SK-N-SH (cell line): ENCODE measurements at regions not wholly inside any gene's neighbourhood (a gene's known extent, or its start where the extent isn't known, plus 50 kb on each side); places are given as distances from the start of the nearest gene placed in this dataset.

Source experiments
- CTCF ChIA-PET: fragments of 300-600, 350-600 bp; formaldehyde crosslinking; extraction: SDS; loops from one replicate; lab custom pipeline; 2021; lab: Yijun Ruan, JAX
- POLR2A ChIA-PET: fragments of 350-600 bp; sonication (Branson Sonifier 250); formaldehyde crosslinking; extraction: SDS; loops from one replicate; lab custom pipeline; 2020; ENCODE audit warnings: antibody characterized with exemption, inconsistent platforms; lab: Yijun Ruan, JAX
- DNase-seq: peaks from one replicate; pipeline ENCODE4 v3.0.0; 2012
- H2AFZ ChIP-seq: fragments of 200-600 bp; sonication (generic); 2 replicates; pipeline ENCODE4 v1.8.1; 2016; ENCODE audit warnings: antibody characterized with exemption, mild to moderate bottlenecking, low read depth
- H3F3A ChIP-seq: fragments of 200-600 bp; sonication (generic); replicated peaks from 2 replicates; pipeline ENCODE3; 2016; ENCODE audit warnings: antibody characterized with exemption, mild to moderate bottlenecking; ENCODE audit not compliant: insufficient read depth
- H3K27ac ChIP-seq, 2 experiments: fragments of 200-500 bp in 1 of 2; fragments of 200-600 bp in 1 of 2; sonication (Bioruptor generic) in 1 of 2; sonication (generic), shearing (Covaris generic) in 1 of 2; 2 replicates each; pipeline versions ENCODE4 v1.5.1 to v1.6.1; 2014 to 2016; ENCODE audit warnings: low read depth in 2 of 2, inconsistent platforms in 1 of 2, low read length in 1 of 2, mild to moderate bottlenecking in 1 of 2, mixed read lengths in 1 of 2
- H3K27me3 ChIP-seq: fragments of 200-600 bp; sonication (generic), shearing (Covaris generic); 2 replicates; pipeline ENCODE4 v1.6.1; 2016; ENCODE audit warnings: mixed run types; ENCODE audit not compliant: insufficient read depth
- H3K36me3 ChIP-seq, 2 experiments: fragments of 200-500 bp in 1 of 2; fragments of 200-600 bp in 1 of 2; sonication (Bioruptor generic) in 1 of 2; sonication (generic) in 1 of 2; replicated peaks in 1 of 2; 2 replicates each; pipeline versions ENCODE3 to v1.5.1; 2014 to 2016; ENCODE audit warnings: low read length in 1 of 2, mild to moderate bottlenecking in 1 of 2; ENCODE audit not compliant: insufficient read depth in 2 of 2, control insufficient read depth in 1 of 2
- H3K4me1 ChIP-seq, 2 experiments: fragments of 200-500 bp in 1 of 2; fragments of 200-600 bp in 1 of 2; sonication (Bioruptor generic) in 1 of 2; sonication (generic), shearing (Covaris generic) in 1 of 2; 2 replicates each; pipeline versions ENCODE4 v1.5.1 to v1.6.1; 2014 to 2016; ENCODE audit warnings: low read depth in 1 of 2, low read length in 1 of 2, mixed run types in 1 of 2; ENCODE audit not compliant: insufficient read depth in 2 of 2, control insufficient read depth in 1 of 2
- H3K4me2 ChIP-seq: fragments of 200-600 bp; sonication (generic), shearing (Covaris generic); 2 replicates; pipeline ENCODE4 v1.6.1; 2017; ENCODE audit warnings: mixed run types
- H3K4me3 ChIP-seq, 2 experiments: fragments of 200-500 bp in 1 of 2; fragments of 200-600 bp in 1 of 2; sonication (Bioruptor generic) in 1 of 2; sonication (generic), shearing (Covaris generic) in 1 of 2; 2 replicates each; pipeline versions ENCODE4 v1.5.1 to v1.8.1; 2014 to 2016; ENCODE audit warnings: low read depth in 2 of 2, inconsistent platforms in 1 of 2, low read length in 1 of 2, mild to moderate bottlenecking in 1 of 2, mixed read lengths in 1 of 2, moderate library complexity in 1 of 2
- H3K79me2 ChIP-seq: fragments of 200-600 bp; sonication (generic); 2 replicates; pipeline ENCODE4 v1.8.1; 2017; ENCODE audit warnings: mild to moderate bottlenecking; ENCODE audit not compliant: insufficient read depth
- H3K9ac ChIP-seq: fragments of 200-600 bp; sonication (generic); 2 replicates; pipeline ENCODE4 v1.6.1; 2017; ENCODE audit warnings: mixed run types
- H3K9me2 ChIP-seq: fragments of 200-600 bp; sonication (generic); 2 replicates; pipeline ENCODE4 v1.6.1; 2017; ENCODE audit warnings: mixed run types
- H3K9me3 ChIP-seq: fragments of 200-600 bp; sonication (generic); 2 replicates; pipeline ENCODE4 v1.6.1; 2017; ENCODE audit warnings: mixed run types, mild to moderate bottlenecking, moderate library complexity
- H4K20me1 ChIP-seq: fragments of 200-600 bp; sonication (generic); 2 replicates; pipeline ENCODE4 v1.6.1; 2017; ENCODE audit warnings: mild to moderate bottlenecking, mixed run types; ENCODE audit not compliant: insufficient read depth
- CHD2 ChIP-seq: fragments of 150-350 bp; IDR thresholded peaks from 2 replicates; pipeline ENCODE4 v1.6.1; 2018; ENCODE audit warnings: low read length; ENCODE audit not compliant: partially characterized antibody
- ELF1 ChIP-seq: IDR thresholded peaks from 2 replicates; pipeline ENCODE4 v1.4.0; 2012
- EP300 ChIP-seq, 2 experiments: IDR thresholded peaks; 2 replicates each; pipeline versions ENCODE4 v1.4.0 to v1.6.1; 2012; ENCODE audit warnings: borderline replicate concordance in 1 of 2, low read depth in 1 of 2, low read length in 1 of 2
- FOXM1 ChIP-seq: IDR thresholded peaks from 2 replicates; pipeline ENCODE4 v1.4.0; 2012; ENCODE audit warnings: low read depth, mild to moderate bottlenecking
- GABPA ChIP-seq: IDR thresholded peaks from 2 replicates; pipeline ENCODE4 v1.4.0; 2012; ENCODE audit warnings: low read depth, mild to moderate bottlenecking
- GATA2 ChIP-seq: sonication (generic); formaldehyde crosslinking; IDR thresholded peaks from 2 replicates; pipeline ENCODE4 v1.5.0; 2020; ENCODE audit warnings: mild to moderate bottlenecking, missing genetic modification reagents
- JUND ChIP-seq: IDR thresholded peaks from 2 replicates; pipeline ENCODE4 v1.4.0; 2012
- MEF2A ChIP-seq: IDR thresholded peaks from 2 replicates; pipeline ENCODE4 v1.4.0; 2012; ENCODE audit warnings: low read depth, borderline replicate concordance
- NFIC ChIP-seq: IDR thresholded peaks from 2 replicates; pipeline ENCODE4 v1.4.0; 2012; ENCODE audit warnings: borderline replicate concordance
- POLR2AphosphoS5 ChIP-seq: IDR thresholded peaks from 2 replicates; pipeline ENCODE4 v1.6.1; 2012; ENCODE audit warnings: low read depth, low read length
- RAD21 ChIP-seq: IDR thresholded peaks from 2 replicates; pipeline ENCODE4 v1.6.1; 2012; ENCODE audit warnings: mild to moderate bottlenecking, low read length
- RFX5 ChIP-seq: IDR thresholded peaks from 2 replicates; pipeline ENCODE4 v1.6.1; 2012; ENCODE audit warnings: mild to moderate bottlenecking, improper control_type of control experiment, low read length
- SMC3 ChIP-seq: IDR thresholded peaks from 2 replicates; pipeline ENCODE4 v1.6.1; 2012; ENCODE audit warnings: low read depth, low read length, improper control_type of control experiment
- TCF12 ChIP-seq: IDR thresholded peaks from 2 replicates; pipeline ENCODE4 v1.4.0; 2012
- TEAD4 ChIP-seq: IDR thresholded peaks from 2 replicates; pipeline ENCODE4 v1.4.0; 2012; ENCODE audit warnings: mild to moderate bottlenecking, borderline replicate concordance; ENCODE audit not compliant: insufficient read depth
- WGBS: methylation state at CpG from one replicate; pipeline ENCODE4 v1.1.6; 2017; ENCODE audit warnings: low lambda C conversion rate; 5-methylcytosine and 5-hydroxymethylcytosine counted together
- TF ChIP-seq, protein P1 (sequence below): IDR thresholded peaks from 2 replicates; pipeline ENCODE4; 2012
- TF ChIP-seq, protein P2 (sequence below): IDR thresholded peaks from 2 replicates; pipeline ENCODE4 v1.6.1; 2012; ENCODE audit warnings: mild to moderate bottlenecking, low read depth, low read length, moderate library complexity
- TF ChIP-seq, protein P3 (sequence below): fragments of 150-350 bp; IDR thresholded peaks from 2 replicates; pipeline ENCODE4 v1.6.1; 2016; ENCODE audit warnings: mild to moderate bottlenecking, low read depth, low read length

DNA sequence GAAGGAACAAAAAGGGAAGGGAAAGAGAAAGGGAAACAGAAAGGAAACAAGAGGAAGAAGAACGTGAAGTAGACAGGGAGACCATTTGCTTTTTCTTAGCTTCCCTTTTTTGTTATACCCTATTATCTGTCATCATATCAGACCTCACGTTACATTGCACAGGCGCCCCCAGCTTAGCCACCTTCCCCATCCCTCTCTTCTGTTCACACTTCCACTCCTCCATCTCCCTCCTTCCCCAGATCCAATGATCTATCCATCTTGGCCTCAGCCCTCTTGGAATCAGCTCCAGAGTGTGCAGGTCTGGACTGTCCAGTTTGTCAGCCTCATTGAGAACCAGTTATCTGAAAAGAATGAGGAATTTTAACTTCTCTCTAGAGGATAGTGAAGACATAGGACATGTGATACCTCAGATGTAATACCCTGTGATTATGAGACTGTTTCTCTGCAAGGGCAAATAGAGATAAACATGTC, 101.1 kb upstream of the ERRFI1 start (continued):
- no peak for TF ChIP-seq GATA2 (CRISPR knock-in tag)
- no peak for TF ChIP-seq FOXM1
- TF ChIP-seq, protein P1, sequence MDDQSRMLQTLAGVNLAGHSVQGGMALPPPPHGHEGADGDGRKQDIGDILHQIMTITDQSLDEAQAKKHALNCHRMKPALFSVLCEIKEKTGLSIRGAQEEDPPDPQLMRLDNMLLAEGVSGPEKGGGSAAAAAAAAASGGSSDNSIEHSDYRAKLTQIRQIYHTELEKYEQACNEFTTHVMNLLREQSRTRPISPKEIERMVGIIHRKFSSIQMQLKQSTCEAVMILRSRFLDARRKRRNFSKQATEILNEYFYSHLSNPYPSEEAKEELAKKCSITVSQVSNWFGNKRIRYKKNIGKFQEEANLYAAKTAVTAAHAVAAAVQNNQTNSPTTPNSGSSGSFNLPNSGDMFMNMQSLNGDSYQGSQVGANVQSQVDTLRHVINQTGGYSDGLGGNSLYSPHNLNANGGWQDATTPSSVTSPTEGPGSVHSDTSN: no peak
- TF ChIP-seq, all 33 proteins: peak for 0

DNA sequence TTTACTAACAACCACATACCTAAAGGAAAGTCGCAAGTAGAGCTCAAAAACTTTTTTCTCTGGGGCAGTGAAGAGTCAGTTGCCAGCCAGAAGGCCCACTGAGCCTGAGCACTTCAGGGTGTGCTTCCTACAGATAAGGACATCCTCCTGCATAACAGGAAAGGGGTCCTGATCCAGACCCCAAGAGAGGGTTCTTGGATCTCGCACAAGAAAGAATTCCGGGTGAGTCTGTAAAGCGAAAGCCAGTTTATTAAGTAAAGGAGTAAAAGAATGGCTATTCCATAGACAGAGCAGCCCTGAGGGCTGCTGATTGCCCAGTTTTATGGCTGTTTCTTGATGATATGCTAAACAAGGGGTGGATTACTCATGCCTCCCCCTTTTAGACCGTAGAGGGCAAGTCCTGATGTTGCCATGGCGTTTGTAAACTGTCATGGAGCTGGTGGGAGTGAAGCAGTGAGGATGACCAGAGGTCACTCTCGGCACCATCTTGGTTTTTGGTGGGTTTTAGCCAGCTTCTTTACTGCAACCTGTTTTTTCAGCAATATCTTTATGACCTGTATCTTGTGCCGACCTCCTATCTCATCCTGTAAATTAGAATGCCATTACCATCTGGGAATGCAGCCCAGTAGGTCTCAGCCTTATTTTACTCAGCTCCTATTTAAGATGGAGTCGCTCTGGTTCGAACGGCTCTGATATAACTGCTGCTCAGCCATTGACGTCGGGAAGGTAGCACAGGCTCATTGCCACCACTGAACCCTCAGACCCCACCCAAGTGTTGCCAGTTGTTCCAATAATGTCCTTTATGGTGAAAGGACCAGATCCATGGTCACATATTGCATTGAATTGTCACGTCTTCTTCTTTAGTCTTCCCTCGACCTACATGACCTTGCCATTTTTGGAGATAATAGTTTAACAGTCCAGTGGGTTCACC, 96.6 kb upstream of the ERRFI1 start:
- Histone ChIP-seq H4K20me1 (no peaks in the 10 kb centered on the region), H3K36me3 (no peaks in the 10 kb centered on the region), H3K9ac (no peak overlapping the region), H3K4me1 (no peaks in the 10 kb centered on the region), H2AFZ (no peak overlapping the region), H3K4me2 (no peak overlapping the region), H3K9me2 (no peaks in the 10 kb centered on the region), H3K9me3 (no peaks in the 10 kb centered on the region), H3F3A (no peaks in the 10 kb centered on the region), H3K79me2 (no peaks in the 10 kb centered on the region), H3K27ac (no peak overlapping the region), H3K27me3 (no peaks in the 10 kb centered on the region), H3K4me3 (no peak overlapping the region)
- ChIA-PET CTCF (interaction anchor here (0.6 kb wide), 2 partner anchors 49 to 226 kb away, joined by 3 to 4 read pairs; no protein-coding TSS in a partner anchor), POLR2A (interaction anchor here (0.5 kb wide), 1 partner anchor 18 kb away, joined by 3 read pairs; no protein-coding TSS in a partner anchor)
- DNase-seq: no peak
- WGBS: 94% methylated on average over 10 of the region's 15 CpGs
- TF ChIP-seq CHD2 (no peak), JUND (no peak), EP300 (IDR thresholded peaks at IDR 0.05; ENCODE audit: borderline replicate concordance in 1 of 2, low read depth in 1 of 2, low read length in 1 of 2) (no peak), GATA2 (CRISPR knock-in tag) (no peak), FOXM1 (no peak), GABPA (no peak), TCF12 (no peak), SMC3 (no peak), RAD21 (no peak), NFIC (no peak), RFX5 (no peak), TEAD4 (no peak)

DNA sequence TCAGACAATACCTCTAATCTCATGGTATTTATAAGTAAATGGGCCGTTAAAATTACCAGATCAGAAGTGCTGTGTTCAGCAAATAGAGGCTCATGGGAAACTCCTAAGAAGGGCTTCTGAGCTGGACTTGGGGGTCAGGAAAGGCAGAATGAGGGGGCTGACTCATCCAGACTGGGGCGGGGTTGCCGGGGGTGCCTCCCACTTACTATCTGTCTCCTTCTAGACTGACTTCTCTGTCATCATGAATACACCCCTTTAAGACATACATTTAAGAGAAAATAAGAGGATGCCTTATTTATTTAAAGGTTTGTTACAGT, 96.0 kb upstream of the ERRFI1 start:
- Histone ChIP-seq H3K9me2 (no peaks in the 10 kb centered on the region), H3K4me1 (no peaks in the 10 kb centered on the region), H3F3A (no peaks in the 10 kb centered on the region), H3K79me2 (no peaks in the 10 kb centered on the region), H3K4me3 (no peak overlapping the region), H4K20me1 (no peaks in the 10 kb centered on the region), H2AFZ (no peak overlapping the region), H3K36me3 (no peaks in the 10 kb centered on the region), H3K27me3 (no peaks in the 10 kb centered on the region), H3K9me3 (no peaks in the 10 kb centered on the region), H3K27ac (no peak overlapping the region), H3K4me2 (no peak overlapping the region), H3K9ac (no peak overlapping the region)
- 93% methylated on average over 3 of the region's 3 CpGs for WGBS
- POLR2A ChIA-PET: interaction anchor here (0.5 kb wide), 1 partner anchor 18 kb away, joined by 3 read pairs; no protein-coding TSS in a partner anchor
- no peak for DNase-seq
- CTCF ChIA-PET: interaction anchor here (0.6 kb wide), 2 partner anchors 50 to 227 kb away, joined by 3 to 4 read pairs; no protein-coding TSS in a partner anchor
- TF ChIP-seq, protein P2, sequence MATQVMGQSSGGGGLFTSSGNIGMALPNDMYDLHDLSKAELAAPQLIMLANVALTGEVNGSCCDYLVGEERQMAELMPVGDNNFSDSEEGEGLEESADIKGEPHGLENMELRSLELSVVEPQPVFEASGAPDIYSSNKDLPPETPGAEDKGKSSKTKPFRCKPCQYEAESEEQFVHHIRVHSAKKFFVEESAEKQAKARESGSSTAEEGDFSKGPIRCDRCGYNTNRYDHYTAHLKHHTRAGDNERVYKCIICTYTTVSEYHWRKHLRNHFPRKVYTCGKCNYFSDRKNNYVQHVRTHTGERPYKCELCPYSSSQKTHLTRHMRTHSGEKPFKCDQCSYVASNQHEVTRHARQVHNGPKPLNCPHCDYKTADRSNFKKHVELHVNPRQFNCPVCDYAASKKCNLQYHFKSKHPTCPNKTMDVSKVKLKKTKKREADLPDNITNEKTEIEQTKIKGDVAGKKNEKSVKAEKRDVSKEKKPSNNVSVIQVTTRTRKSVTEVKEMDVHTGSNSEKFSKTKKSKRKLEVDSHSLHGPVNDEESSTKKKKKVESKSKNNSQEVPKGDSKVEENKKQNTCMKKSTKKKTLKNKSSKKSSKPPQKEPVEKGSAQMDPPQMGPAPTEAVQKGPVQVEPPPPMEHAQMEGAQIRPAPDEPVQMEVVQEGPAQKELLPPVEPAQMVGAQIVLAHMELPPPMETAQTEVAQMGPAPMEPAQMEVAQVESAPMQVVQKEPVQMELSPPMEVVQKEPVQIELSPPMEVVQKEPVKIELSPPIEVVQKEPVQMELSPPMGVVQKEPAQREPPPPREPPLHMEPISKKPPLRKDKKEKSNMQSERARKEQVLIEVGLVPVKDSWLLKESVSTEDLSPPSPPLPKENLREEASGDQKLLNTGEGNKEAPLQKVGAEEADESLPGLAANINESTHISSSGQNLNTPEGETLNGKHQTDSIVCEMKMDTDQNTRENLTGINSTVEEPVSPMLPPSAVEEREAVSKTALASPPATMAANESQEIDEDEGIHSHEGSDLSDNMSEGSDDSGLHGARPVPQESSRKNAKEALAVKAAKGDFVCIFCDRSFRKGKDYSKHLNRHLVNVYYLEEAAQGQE: no peak
- TF ChIP-seq, protein P3, sequence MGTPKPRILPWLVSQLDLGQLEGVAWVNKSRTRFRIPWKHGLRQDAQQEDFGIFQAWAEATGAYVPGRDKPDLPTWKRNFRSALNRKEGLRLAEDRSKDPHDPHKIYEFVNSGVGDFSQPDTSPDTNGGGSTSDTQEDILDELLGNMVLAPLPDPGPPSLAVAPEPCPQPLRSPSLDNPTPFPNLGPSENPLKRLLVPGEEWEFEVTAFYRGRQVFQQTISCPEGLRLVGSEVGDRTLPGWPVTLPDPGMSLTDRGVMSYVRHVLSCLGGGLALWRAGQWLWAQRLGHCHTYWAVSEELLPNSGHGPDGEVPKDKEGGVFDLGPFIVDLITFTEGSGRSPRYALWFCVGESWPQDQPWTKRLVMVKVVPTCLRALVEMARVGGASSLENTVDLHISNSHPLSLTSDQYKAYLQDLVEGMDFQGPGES: no peak
- no peak for TF ChIP-seq ELF1
- no peak for TF ChIP-seq MEF2A
- no peak for TF ChIP-seq POLR2AphosphoS5
